SK-N-MC (cell line): ENCODE measurements at regions not wholly inside any gene's neighbourhood (a gene's known extent, or its start where the extent isn't known, plus 50 kb on each side); places are given as distances from the start of the nearest gene placed in this dataset.

Experiments
- EZH2 ChIP-seq: fragments of 200-600 bp; sonication (generic); IDR thresholded peaks from one replicate; pipeline ENCODE4 v1.6.1; 2017; ENCODE audit warnings: antibody characterized with exemption
- FOXP2 ChIP-seq: optimal IDR thresholded peaks from 2 replicates; pipeline ENCODE3; 2011; ENCODE audit warnings: mild to moderate bottlenecking, moderate library complexity; ENCODE audit not compliant: insufficient read depth; ENCODE audit errors: extremely low read length, control extremely low read depth
- POLR2AphosphoS5 ChIP-seq: IDR thresholded peaks from 2 replicates; pipeline ENCODE4 v1.6.1; 2012; ENCODE audit warnings: mild to moderate bottlenecking, low read depth, low read length, borderline replicate concordance

GRCh38 chr2:235301202-235302076 lies 192.4 kb upstream of the AGAP1 start:
- no peak for TF ChIP-seq EZH2
- no peak for TF ChIP-seq FOXP2
- no peak for TF ChIP-seq POLR2AphosphoS5
